ENCODE measurements at regions not wholly inside any gene's neighbourhood (a gene's known extent, or its start where the extent isn't known, plus 50 kb on each side); places are given as distances from the start of the nearest gene placed in this dataset.
A peak's percentile ranks its signal among the peaks of the same experiment; 100 is the strongest.

DNA sequence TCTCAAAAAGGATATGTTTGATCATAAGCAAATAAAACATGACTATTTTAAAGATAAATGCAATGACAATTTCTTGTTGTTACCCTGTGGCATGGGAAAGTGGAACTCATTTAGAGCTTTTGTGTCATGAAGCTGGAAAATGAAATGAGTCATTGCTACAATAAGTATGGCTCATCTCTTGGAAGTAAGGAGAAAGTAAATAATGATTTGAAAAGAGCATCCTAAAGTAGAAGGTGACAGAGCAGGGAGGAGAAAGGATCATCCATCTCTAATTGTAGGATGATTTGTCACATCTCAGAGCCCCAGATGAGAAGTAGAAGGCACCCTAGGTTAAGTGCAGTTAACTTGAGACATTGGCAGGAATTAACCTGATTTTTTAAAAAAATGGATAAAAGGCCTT, 200.5 kb downstream of the CPS1 start:
- no peaks in the 10 kb centered on the region for H3K36me3 ChIP-seq (ENCODE audit: control insufficient read depth, insufficient read depth, low read length)
- no peak for TF ChIP-seq EZH2 (IDR thresholded peaks at IDR 0.05; ENCODE audit: low read length, missing control alignments)
- TF ChIP-seq, protein P1, sequence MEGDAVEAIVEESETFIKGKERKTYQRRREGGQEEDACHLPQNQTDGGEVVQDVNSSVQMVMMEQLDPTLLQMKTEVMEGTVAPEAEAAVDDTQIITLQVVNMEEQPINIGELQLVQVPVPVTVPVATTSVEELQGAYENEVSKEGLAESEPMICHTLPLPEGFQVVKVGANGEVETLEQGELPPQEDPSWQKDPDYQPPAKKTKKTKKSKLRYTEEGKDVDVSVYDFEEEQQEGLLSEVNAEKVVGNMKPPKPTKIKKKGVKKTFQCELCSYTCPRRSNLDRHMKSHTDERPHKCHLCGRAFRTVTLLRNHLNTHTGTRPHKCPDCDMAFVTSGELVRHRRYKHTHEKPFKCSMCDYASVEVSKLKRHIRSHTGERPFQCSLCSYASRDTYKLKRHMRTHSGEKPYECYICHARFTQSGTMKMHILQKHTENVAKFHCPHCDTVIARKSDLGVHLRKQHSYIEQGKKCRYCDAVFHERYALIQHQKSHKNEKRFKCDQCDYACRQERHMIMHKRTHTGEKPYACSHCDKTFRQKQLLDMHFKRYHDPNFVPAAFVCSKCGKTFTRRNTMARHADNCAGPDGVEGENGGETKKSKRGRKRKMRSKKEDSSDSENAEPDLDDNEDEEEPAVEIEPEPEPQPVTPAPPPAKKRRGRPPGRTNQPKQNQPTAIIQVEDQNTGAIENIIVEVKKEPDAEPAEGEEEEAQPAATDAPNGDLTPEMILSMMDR (conservative IDR thresholded peaks at IDR 0.05 in 1 of 2, IDR thresholded peaks at IDR 0.05 in 1 of 2; ENCODE audit: low read depth in 1 of 2, low read length in 2 of 2) = no peak
- H3K4me2 ChIP-seq (ENCODE audit: extremely low read depth, insufficient read depth, low read length) = no peak overlapping the region
- H3K79me2 ChIP-seq (ENCODE audit: control insufficient read depth, insufficient read depth, low read length) = no peaks in the 10 kb centered on the region
- no peak overlapping the region for H3K9ac ChIP-seq (ENCODE audit: insufficient read depth, low read length)
- no peaks in the 10 kb centered on the region for H4K20me1 ChIP-seq (ENCODE audit: control insufficient read depth, extremely low read depth, insufficient read depth, low read length)
- no peaks in the 10 kb centered on the region for H3K27me3 ChIP-seq (ENCODE audit: control insufficient read depth, insufficient read depth, low read length)
- no peaks in the 10 kb centered on the region for H3K4me1 ChIP-seq (ENCODE audit: control insufficient read depth, extremely low read depth, insufficient read depth, low read length)
- H3K4me3 ChIP-seq (replicated peaks in 1 of 4; ENCODE audit: control extremely low read depth in 1 of 4, insufficient read depth in 1 of 4, low read depth in 3 of 4, low read length in 4 of 4) = no peak overlapping the region
- H2AFZ ChIP-seq (ENCODE audit: low read length) = no peak overlapping the region
- DNase-seq (ENCODE audit: low read depth in 2 of 2) = peak in 1 of 2 donors; percentile 0
- no peaks in the 10 kb centered on the region for H3K9me3 ChIP-seq (ENCODE audit: control insufficient read depth, insufficient read depth, low read depth, low read length)
- no peak overlapping the region for H3K27ac ChIP-seq (ENCODE audit: insufficient read depth, low read length)

- DNase-seq (ENCODE audit: low read depth in 2 of 2) = no peak
- no peak overlapping the region for H3K9ac ChIP-seq (ENCODE audit: insufficient read depth, low read length)
- H4K20me1 ChIP-seq (ENCODE audit: control insufficient read depth, extremely low read depth, insufficient read depth, low read length) = no peaks in the 10 kb centered on the region
- H3K4me3 ChIP-seq (replicated peaks in 1 of 4; ENCODE audit: control extremely low read depth in 1 of 4, insufficient read depth in 1 of 4, low read depth in 3 of 4, low read length in 4 of 4) = no peak overlapping the region
- no peaks in the 10 kb centered on the region for H3K27me3 ChIP-seq (ENCODE audit: control insufficient read depth, insufficient read depth, low read length)
- H3K79me2 ChIP-seq (ENCODE audit: control insufficient read depth, insufficient read depth, low read length) = no peaks in the 10 kb centered on the region
- no peak overlapping the region for H2AFZ ChIP-seq (ENCODE audit: low read length)
- no peak for TF ChIP-seq EZH2 (IDR thresholded peaks at IDR 0.05; ENCODE audit: low read length, missing control alignments)
- TF ChIP-seq, protein P1 (conservative IDR thresholded peaks at IDR 0.05 in 1 of 2, IDR thresholded peaks at IDR 0.05 in 1 of 2; ENCODE audit: low read depth in 1 of 2, low read length in 2 of 2) = no peak
- no peak overlapping the region for H3K27ac ChIP-seq (ENCODE audit: insufficient read depth, low read length)
- no peaks in the 10 kb centered on the region for H3K4me1 ChIP-seq (ENCODE audit: control insufficient read depth, extremely low read depth, insufficient read depth, low read length)
- H3K9me3 ChIP-seq (ENCODE audit: control insufficient read depth, insufficient read depth, low read depth, low read length) = no peaks in the 10 kb centered on the region
- no peaks in the 10 kb centered on the region for H3K36me3 ChIP-seq (ENCODE audit: control insufficient read depth, insufficient read depth, low read length)
- H3K4me2 ChIP-seq (ENCODE audit: extremely low read depth, insufficient read depth, low read length) = no peak overlapping the region
These were observed 206.5 kb downstream of the CPS1 start for GRCh38 chr2:210762604-210763588.

GRCh38 chr2:210768329-210768910, 212.0 kb downstream of the CPS1 start:
- H4K20me1 ChIP-seq (ENCODE audit: control insufficient read depth, extremely low read depth, insufficient read depth, low read length) = no peaks in the 10 kb centered on the region
- H3K4me2 ChIP-seq (ENCODE audit: extremely low read depth, insufficient read depth, low read length) = no peak overlapping the region
- no peak overlapping the region for H3K4me3 ChIP-seq (replicated peaks in 1 of 4; ENCODE audit: control extremely low read depth in 1 of 4, insufficient read depth in 1 of 4, low read depth in 3 of 4, low read length in 4 of 4)
- no peaks in the 10 kb centered on the region for H3K79me2 ChIP-seq (ENCODE audit: control insufficient read depth, insufficient read depth, low read length)
- no peaks in the 10 kb centered on the region for H3K36me3 ChIP-seq (ENCODE audit: control insufficient read depth, insufficient read depth, low read length)
- no peak overlapping the region for H3K9ac ChIP-seq (ENCODE audit: insufficient read depth, low read length)
- TF ChIP-seq, protein P1 (conservative IDR thresholded peaks at IDR 0.05 in 1 of 2, IDR thresholded peaks at IDR 0.05 in 1 of 2; ENCODE audit: low read depth in 1 of 2, low read length in 2 of 2) = no peak
- TF ChIP-seq EZH2 (IDR thresholded peaks at IDR 0.05; ENCODE audit: low read length, missing control alignments) = no peak
- no peak overlapping the region for H2AFZ ChIP-seq (ENCODE audit: low read length)
- H3K9me3 ChIP-seq (ENCODE audit: control insufficient read depth, insufficient read depth, low read depth, low read length) = no peaks in the 10 kb centered on the region
- no peak for DNase-seq (ENCODE audit: low read depth in 2 of 2)
- no peak overlapping the region for H3K27ac ChIP-seq (ENCODE audit: insufficient read depth, low read length)
- no peaks in the 10 kb centered on the region for H3K4me1 ChIP-seq (ENCODE audit: control insufficient read depth, extremely low read depth, insufficient read depth, low read length)
- no peaks in the 10 kb centered on the region for H3K27me3 ChIP-seq (ENCODE audit: control insufficient read depth, insufficient read depth, low read length)
